ENCODE measurements at regions not wholly inside any gene's neighbourhood (a gene's known extent, or its start where the extent isn't known, plus 50 kb on each side); places are given as distances from the start of the nearest gene placed in this dataset.

DNA sequence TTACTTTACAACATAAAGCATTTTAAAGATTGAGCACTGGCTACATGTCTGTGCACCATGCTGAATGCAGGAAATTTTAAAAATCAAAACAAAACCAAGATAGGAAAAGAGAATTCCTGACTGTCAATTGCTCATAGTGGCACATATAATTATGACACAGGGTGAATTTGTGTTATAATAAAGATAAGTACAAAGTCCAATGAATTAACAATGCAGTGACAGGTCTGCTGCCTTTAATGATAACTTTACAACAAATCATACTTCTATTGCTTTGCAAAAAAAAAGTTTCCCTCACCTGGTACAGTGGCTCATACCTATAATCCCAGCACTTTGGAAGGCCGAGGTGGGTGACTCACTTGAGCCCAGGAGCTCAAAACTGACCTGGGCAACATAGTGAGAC lies 93.8 kb upstream of the OSBPL8 start:
- WGBS, 2 experiments (ENCODE audit: extremely low coverage in 1 of 2, insufficient coverage in 1 of 2, insufficient read length in 1 of 2, insufficient replicate concordance in 2 of 2, low coverage in 1 of 2, low lambda C conversion rate in 2 of 2, missing lambda C conversion rate in 1 of 2) = 100% methylated on average over 1 of the region's 1 CpG; no CpG with 5 or more reads in 1 of the 2 experiments
- Histone ChIP-seq H4K20me1 (replicated peaks in 1 of 2; ENCODE audit: control insufficient read depth in 1 of 2, insufficient read depth in 2 of 2, low read length in 2 of 2) (no peaks in the 10 kb centered on the region), H3K56ac (replicated peaks; ENCODE audit: insufficient read length, low read depth, low read length) (no peak overlapping the region), H3K9ac (replicated peaks in 1 of 4; ENCODE audit: extremely low read depth in 1 of 4, low read depth in 3 of 4, low read length in 3 of 4) (no peak overlapping the region), H3K4me2 (ENCODE audit: insufficient read depth in 1 of 2, low read depth in 2 of 2, low read length in 2 of 2) (no peak overlapping the region), H3K23ac (ENCODE audit: insufficient read length) (no peak overlapping the region), H3K18ac (ENCODE audit: extremely low read depth, low read length) (no peak overlapping the region), H3K4me1 (replicated peaks in 1 of 4; ENCODE audit: control insufficient read depth in 3 of 4, insufficient read depth in 4 of 4, low read length in 3 of 4) (no peaks in the 10 kb centered on the region), H3K27me3 (replicated peaks in 1 of 4; ENCODE audit: control insufficient read depth in 3 of 4, extremely low read depth in 1 of 4, insufficient read depth in 3 of 4, low read length in 3 of 4) (no peaks in the 10 kb centered on the region), H2AK5ac (ENCODE audit: low read depth, low read length) (no peak overlapping the region), H2BK15ac (ENCODE audit: low read length) (no peak overlapping the region), H2BK5ac (ENCODE audit: low read depth, low read length) (no peak overlapping the region), H4K5ac (ENCODE audit: insufficient read length, low read depth, low read length) (no peak overlapping the region), H2AFZ (ENCODE audit: low read length) (no peak overlapping the region), H2BK120ac (replicated peaks; ENCODE audit: low read depth, low read length) (no peak overlapping the region), H3K9me3 (ENCODE audit: insufficient read depth in 2 of 2, low read depth in 1 of 2, low read length in 1 of 2) (no peaks in the 10 kb centered on the region), H3K23me2 (ENCODE audit: low read depth, low read length) (no peaks in the 10 kb centered on the region), H3K36me3 (ENCODE audit: control insufficient read depth in 2 of 4, insufficient read depth in 4 of 4, low read length in 3 of 4) (no peaks in the 10 kb centered on the region; a peak in 1 of 8 replicates), H3K79me1 (ENCODE audit: low read depth, low read length) (no peaks in the 10 kb centered on the region), H4K91ac (replicated peaks; ENCODE audit: insufficient read length, low read length) (no peak overlapping the region), H3K14ac (ENCODE audit: insufficient read length) (no peak overlapping the region), H3K27ac (ENCODE audit: low read depth, low read length) (no peak overlapping the region), H2BK20ac (ENCODE audit: low read length) (no peak overlapping the region), H2BK12ac (ENCODE audit: low read depth, low read length) (no peak overlapping the region), H3K4ac (replicated peaks; ENCODE audit: insufficient read length, low read depth, low read length) (no peak overlapping the region), H4K8ac (ENCODE audit: extremely low read depth, insufficient read depth, low read length) (no peak overlapping the region), H3K4me3 (ENCODE audit: extremely low read depth in 1 of 4, insufficient read depth in 2 of 4, low read depth in 3 of 4, low read length in 4 of 4) (no peak overlapping the region), H3K79me2 (ENCODE audit: control insufficient read depth in 1 of 2, insufficient read depth in 2 of 2, low read length in 2 of 2) (no peaks in the 10 kb centered on the region)
- CTCF ChIA-PET (ENCODE audit: partially characterized antibody) = interaction anchor here (1.5 to 2.0 kb wide), 4 partner anchors 10 to 53 kb away, joined by 4 to 5 read pairs (median 4); no protein-coding TSS in a partner anchor
- DNase-seq (ENCODE audit: low read depth in 1 of 2, low spot score in 2 of 2) (no peak), FAIRE-seq (no peak)
- TF ChIP-seq CEBPB (IDR thresholded peaks at IDR 0.05; ENCODE audit: low read depth, low read length) (no peak), GABPA (IDR thresholded peaks at IDR 0.05; ENCODE audit: borderline replicate concordance, insufficient read depth, low read length) (no peak), SIX5 (IDR thresholded peaks at IDR 0.05; ENCODE audit: low read depth, low read length) (no peak), BRCA1 (IDR thresholded peaks at IDR 0.05; ENCODE audit: low read depth, low read length) (no peak), TAF7 (optimal IDR thresholded peaks at IDR 0.05; ENCODE audit: borderline replicate concordance, low read depth, low read length) (no peak), CREB1 (IDR thresholded peaks at IDR 0.05) (no peak), BACH1 (IDR thresholded peaks at IDR 0.05; ENCODE audit: low read length) (no peak), JUN (IDR thresholded peaks at IDR 0.05; ENCODE audit: low read depth, low read length) (no peak), ZNF274 (IDR thresholded peaks at IDR 0.05; ENCODE audit: borderline replicate concordance, extremely low read depth, low read length) (no peak), EP300 (IDR thresholded peaks at IDR 0.05; ENCODE audit: borderline replicate concordance in 1 of 2, low read depth in 2 of 2, low read length in 2 of 2) (no peak), HDAC6 (IDR thresholded peaks at IDR 0.05; ENCODE audit: low read depth, low read length) (no peak), RAD21 (IDR thresholded peaks at IDR 0.05 in 1 of 2, conservative IDR thresholded peaks at IDR 0.05 in 1 of 2; ENCODE audit: low read depth in 2 of 2, low read length in 2 of 2) (no peak)
- TF ChIP-seq, protein P1, sequence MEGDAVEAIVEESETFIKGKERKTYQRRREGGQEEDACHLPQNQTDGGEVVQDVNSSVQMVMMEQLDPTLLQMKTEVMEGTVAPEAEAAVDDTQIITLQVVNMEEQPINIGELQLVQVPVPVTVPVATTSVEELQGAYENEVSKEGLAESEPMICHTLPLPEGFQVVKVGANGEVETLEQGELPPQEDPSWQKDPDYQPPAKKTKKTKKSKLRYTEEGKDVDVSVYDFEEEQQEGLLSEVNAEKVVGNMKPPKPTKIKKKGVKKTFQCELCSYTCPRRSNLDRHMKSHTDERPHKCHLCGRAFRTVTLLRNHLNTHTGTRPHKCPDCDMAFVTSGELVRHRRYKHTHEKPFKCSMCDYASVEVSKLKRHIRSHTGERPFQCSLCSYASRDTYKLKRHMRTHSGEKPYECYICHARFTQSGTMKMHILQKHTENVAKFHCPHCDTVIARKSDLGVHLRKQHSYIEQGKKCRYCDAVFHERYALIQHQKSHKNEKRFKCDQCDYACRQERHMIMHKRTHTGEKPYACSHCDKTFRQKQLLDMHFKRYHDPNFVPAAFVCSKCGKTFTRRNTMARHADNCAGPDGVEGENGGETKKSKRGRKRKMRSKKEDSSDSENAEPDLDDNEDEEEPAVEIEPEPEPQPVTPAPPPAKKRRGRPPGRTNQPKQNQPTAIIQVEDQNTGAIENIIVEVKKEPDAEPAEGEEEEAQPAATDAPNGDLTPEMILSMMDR (IDR thresholded peaks at IDR 0.05; ENCODE audit: control extremely low read depth in 1 of 3, insufficient read depth in 1 of 3, low read depth in 1 of 3, low read length in 3 of 3) = no peak
- POLR2A ChIA-PET (ENCODE audit: partially characterized antibody) = no interaction called here

All from H1 (cell line).